GM23248 (cell line): ENCODE measurements at regions not wholly inside any gene's neighbourhood (a gene's known extent, or its start where the extent isn't known, plus 50 kb on each side); places are given as distances from the start of the nearest gene placed in this dataset.

Experiments used
- DNase-seq: peaks from one replicate; pipeline ENCODE4 v3.0.0-alpha.2; 2015
- H2AFZ ChIP-seq: fragments of 200-600 bp; sonication (generic); 2 replicates; pipeline ENCODE4 v1.6.1; 2016; ENCODE audit warnings: antibody characterized with exemption
- H3F3A ChIP-seq: fragments of 200-600 bp; sonication (generic); 2 replicates; pipeline ENCODE4 v1.6.1; 2016; ENCODE audit warnings: mild to moderate bottlenecking, antibody characterized with exemption, mixed run types; ENCODE audit not compliant: insufficient read depth
- H3K27ac ChIP-seq: fragments of 200-600 bp; sonication (generic); 2 replicates; pipeline ENCODE4 v1.5.1; 2016; ENCODE audit warnings: mild to moderate bottlenecking
- H3K27me3 ChIP-seq: fragments of 200-600 bp; sonication (generic); replicated peaks from 2 replicates; pipeline ENCODE4 v1.6.1; 2016; ENCODE audit warnings: mild to moderate bottlenecking; ENCODE audit not compliant: insufficient read depth
- H3K36me3 ChIP-seq: fragments of 200-600 bp; sonication (generic); 2 replicates; pipeline ENCODE4 v1.6.1; 2016; ENCODE audit warnings: low read depth, mild to moderate bottlenecking
- H3K4me1 ChIP-seq: fragments of 200-600 bp; sonication (generic); 2 replicates; pipeline ENCODE4 v1.6.1; 2016; ENCODE audit warnings: mild to moderate bottlenecking; ENCODE audit not compliant: insufficient read depth
- H3K4me2 ChIP-seq: fragments of 200-600 bp; sonication (generic); one replicate; pipeline ENCODE4 v1.6.1; 2016; ENCODE audit warnings: mild to moderate bottlenecking; ENCODE audit not compliant: unreplicated experiment
- H3K4me3 ChIP-seq: fragments of 200-600 bp; sonication (generic); 2 replicates; pipeline ENCODE4 v1.5.1; 2016; ENCODE audit warnings: mild to moderate bottlenecking
- H3K79me2 ChIP-seq: fragments of 200-600 bp; sonication (generic); 2 replicates; pipeline ENCODE4 v1.6.1; 2016; ENCODE audit warnings: mild to moderate bottlenecking; ENCODE audit not compliant: insufficient read depth
- H3K9ac ChIP-seq: fragments of 200-600 bp; sonication (generic); 2 replicates; pipeline ENCODE4 v1.6.1; 2016; ENCODE audit warnings: mild to moderate bottlenecking
- H3K9me2 ChIP-seq: fragments of 200-600 bp; sonication (generic); 2 replicates; pipeline ENCODE4 v1.6.1; 2016; ENCODE audit warnings: mixed run types, mild to moderate bottlenecking, moderate library complexity; ENCODE audit not compliant: insufficient read depth
- H3K9me3 ChIP-seq: fragments of 200-600 bp; sonication (generic); one replicate; pipeline ENCODE4 v1.6.1; 2017; ENCODE audit warnings: low read depth
- H4K20me1 ChIP-seq: fragments of 200-600 bp; sonication (generic); 2 replicates; pipeline ENCODE4 v1.6.0; 2016; ENCODE audit not compliant: insufficient read depth
- EZH2 ChIP-seq: fragments of 200-600 bp; sonication (generic); IDR thresholded peaks from 2 replicates; pipeline ENCODE4 v1.6.1; 2018; ENCODE audit warnings: antibody characterized with exemption, mild to moderate bottlenecking; ENCODE audit not compliant: insufficient read depth, poor library complexity, severe bottlenecking
- EZH2phosphoT487 ChIP-seq: fragments of 200-600 bp; sonication (generic); IDR thresholded peaks from 2 replicates; pipeline ENCODE4 v1.6.1; 2018; ENCODE audit warnings: antibody characterized with exemption, moderate library complexity, mild to moderate bottlenecking, low read depth; ENCODE audit not compliant: insufficient read depth
- WGBS, 2 experiments: methylation state at CpG; one replicate each; pipeline ENCODE4 v1.1.6; 2015 to 2017; ENCODE audit warnings: low lambda C conversion rate in 2 of 2, low coverage in 1 of 2; ENCODE audit errors: missing lambda C conversion rate in 2 of 2; 5-methylcytosine and 5-hydroxymethylcytosine counted together
- in situ Hi-C: fragments of 300-500 bp; cut with MboI; formaldehyde crosslinking; loops from 2 replicates; pipeline ENCODE4 v1.15.0; 2020

GRCh38 chr5:153390569-153390968, 99.9 kb upstream of the GRIA1 start:
- H3K4me1 ChIP-seq = no peaks in the 10 kb centered on the region
- in situ Hi-C loops = no loop called here

GRCh38 chr5:153399595-153399994, 90.9 kb upstream of the GRIA1 start:
- H2AFZ ChIP-seq = peak overlapping the region; percentile 31
- WGBS, 2 experiments = 26 to 31% methylated on average over 2 of the region's 2 CpGs

More at GRCh38 chr5:153390569-153390968, 99.9 kb upstream of the GRIA1 start:
- H3K9me2 ChIP-seq = no peaks in the 10 kb centered on the region
- no peak overlapping the region for H3K4me2 ChIP-seq
- H4K20me1 ChIP-seq = no peaks in the 10 kb centered on the region
- H3F3A ChIP-seq = no peaks in the 10 kb centered on the region
- no peak overlapping the region for H3K9ac ChIP-seq
- H3K27me3 ChIP-seq = no peaks in the 10 kb centered on the region
- H3K36me3 ChIP-seq = no peaks in the 10 kb centered on the region
- H3K79me2 ChIP-seq = no peaks in the 10 kb centered on the region
- H3K4me3 ChIP-seq = no peak overlapping the region
- H2AFZ ChIP-seq = no peak overlapping the region
- no peak for TF ChIP-seq EZH2
- no peak for TF ChIP-seq EZH2phosphoT487
- no peak for DNase-seq
- no peaks in the 10 kb centered on the region for H3K9me3 ChIP-seq
- H3K27ac ChIP-seq = no peak overlapping the region

GRCh38 chr5:153400931-153401330, 89.5 kb upstream of the GRIA1 start:
- Histone ChIP-seq H3K36me3 (no peaks in the 10 kb centered on the region), H3F3A (no peaks in the 10 kb centered on the region), H3K9ac (no peak overlapping the region), H4K20me1 (no peaks in the 10 kb centered on the region), H3K27me3 (no peaks in the 10 kb centered on the region), H3K4me1 (peaks cover 19% of the 10 kb centered on the region), H3K79me2 (no peaks in the 10 kb centered on the region), H2AFZ (no peak overlapping the region), H3K9me3 (no peaks in the 10 kb centered on the region), H3K4me3 (no peak overlapping the region), H3K4me2 (peak overlapping the region; percentile 11), H3K9me2 (no peaks in the 10 kb centered on the region), H3K27ac (no peak overlapping the region)
- TF ChIP-seq EZH2 (no peak), EZH2phosphoT487 (no peak)
- WGBS, 2 experiments = 44 to 49% methylated on average over 2 of the region's 2 CpGs
- DNase-seq = peak; percentile 78
- in situ Hi-C loops = no loop called here

More at GRCh38 chr5:153399595-153399994, 90.9 kb upstream of the GRIA1 start:
- DNase-seq = no peak
- H3K9ac ChIP-seq = no peak overlapping the region
- H3K9me2 ChIP-seq = no peaks in the 10 kb centered on the region
- H3F3A ChIP-seq = no peaks in the 10 kb centered on the region
- in situ Hi-C loops = no loop called here
- no peaks in the 10 kb centered on the region for H3K36me3 ChIP-seq
- no peak for TF ChIP-seq EZH2phosphoT487
- no peak for TF ChIP-seq EZH2
- H4K20me1 ChIP-seq = no peaks in the 10 kb centered on the region
- no peak overlapping the region for H3K4me3 ChIP-seq
- peaks cover 19% of the 10 kb centered on the region for H3K4me1 ChIP-seq
- H3K79me2 ChIP-seq = no peaks in the 10 kb centered on the region
- H3K27ac ChIP-seq = no peak overlapping the region
- H3K9me3 ChIP-seq = no peaks in the 10 kb centered on the region
- H3K4me2 ChIP-seq = no peak overlapping the region
- H3K27me3 ChIP-seq = no peaks in the 10 kb centered on the region

GRCh38 chr5:153402550-153402949, 87.9 kb upstream of the GRIA1 start:
- Histone ChIP-seq H3K4me2 (peak overlapping the region; percentile 29), H3K27me3 (no peaks in the 10 kb centered on the region), H3K27ac (no peak overlapping the region), H3K4me3 (no peak overlapping the region), H3K9ac (no peak overlapping the region), H3K9me3 (no peaks in the 10 kb centered on the region), H3F3A (no peaks in the 10 kb centered on the region), H3K4me1 (peaks cover 19% of the 10 kb centered on the region), H3K79me2 (no peaks in the 10 kb centered on the region), H2AFZ (no peak overlapping the region), H3K9me2 (no peaks in the 10 kb centered on the region), H4K20me1 (no peaks in the 10 kb centered on the region), H3K36me3 (no peaks in the 10 kb centered on the region)
- in situ Hi-C loops = no loop called here
- peak; percentile 58 for DNase-seq
- TF ChIP-seq EZH2phosphoT487 = no peak
- TF ChIP-seq EZH2 = no peak

DNA sequence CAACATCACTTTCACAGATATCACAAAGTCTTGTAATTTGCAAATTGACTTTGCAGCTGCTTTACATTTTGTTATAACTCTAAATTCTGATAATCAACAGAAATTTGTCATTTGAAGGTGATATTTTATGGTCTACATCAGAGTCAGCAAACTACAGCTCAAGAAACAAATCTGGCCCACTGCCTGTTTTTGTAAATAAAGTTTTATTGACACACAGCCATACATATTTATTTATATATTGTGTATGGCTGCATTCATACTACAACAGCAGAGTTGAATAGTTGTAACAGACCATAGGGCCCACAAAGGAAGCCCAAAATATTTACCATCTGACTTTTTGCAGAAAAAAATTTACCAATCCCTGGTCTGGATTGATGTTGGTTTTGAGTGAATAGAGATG, 87.0 kb upstream of the GRIA1 start:
- H3K9me3 ChIP-seq = no peaks in the 10 kb centered on the region
- no peaks in the 10 kb centered on the region for H3K36me3 ChIP-seq
- no peak overlapping the region for H3K4me3 ChIP-seq
- H3K27me3 ChIP-seq = no peaks in the 10 kb centered on the region
- H3K9me2 ChIP-seq = no peaks in the 10 kb centered on the region
- no peak for DNase-seq
- TF ChIP-seq EZH2 (no peak), EZH2phosphoT487 (no peak)
- H3K79me2 ChIP-seq = no peaks in the 10 kb centered on the region
- H3K9ac ChIP-seq = no peak overlapping the region
- no peaks in the 10 kb centered on the region for H3F3A ChIP-seq
- no peak overlapping the region for H3K27ac ChIP-seq
- in situ Hi-C loops = no loop called here
- peaks cover 19% of the 10 kb centered on the region for H3K4me1 ChIP-seq
- no peak overlapping the region for H2AFZ ChIP-seq
- H3K4me2 ChIP-seq = no peak overlapping the region
- no peaks in the 10 kb centered on the region for H4K20me1 ChIP-seq
